Breast epithelium (tissue), 3 donors: ENCODE measurements at regions not wholly inside any gene's neighbourhood (a gene's known extent, or its start where the extent isn't known, plus 50 kb on each side); places are given as distances from the start of the nearest gene placed in this dataset.

ENCODE experiments used
- CTCF ChIP-seq, 3 donors: fragments of 450-650 bp; IDR thresholded peaks; one replicate each; pipeline ENCODE4 v1.5.1; 2016 to 2017; ENCODE audit warnings: antibody characterized with exemption in 3 of 3, mild to moderate bottlenecking in 3 of 3, moderate library complexity in 3 of 3
- POLR2A ChIP-seq: fragments of 450-650 bp; IDR thresholded peaks from one replicate; pipeline ENCODE4 v1.6.1; 2016; ENCODE audit warnings: antibody characterized with exemption, mild to moderate bottlenecking, moderate library complexity
- POLR2AphosphoS5 ChIP-seq, 3 donors: sonication (generic); formaldehyde crosslinking; IDR thresholded peaks; one replicate each; pipeline ENCODE4 v1.6.1; 2017; ENCODE audit warnings: antibody characterized with exemption in 3 of 3

- TF ChIP-seq POLR2A (no peak), POLR2AphosphoS5 (IDR thresholded peaks at IDR 0.05) (no peak), CTCF (IDR thresholded peaks at IDR 0.05) (no peak)
These were observed 858.5 kb upstream of the FAT3 start for GRCh38 chr11:91365986-91366585.
